OCI-LY1 (cell line): ENCODE measurements at regions not wholly inside any gene's neighbourhood (a gene's known extent, or its start where the extent isn't known, plus 50 kb on each side); places are given as distances from the start of the nearest gene placed in this dataset.

Source experiments
- H2AFZ ChIP-seq: fragments of 200-600 bp; sonication (generic), shearing (Covaris generic); 2 replicates; pipeline ENCODE4 v1.6.0; 2014; ENCODE audit warnings: antibody characterized with exemption, mild to moderate bottlenecking, low read length
- H3F3A ChIP-seq: fragments of 200-600 bp; sonication (generic), shearing (Covaris generic); 2 replicates; pipeline ENCODE4 v1.6.0; 2014; ENCODE audit warnings: mild to moderate bottlenecking, antibody characterized with exemption, low read length, moderate library complexity; ENCODE audit not compliant: insufficient read depth
- H3K27ac ChIP-seq: fragments of 200-600 bp; sonication (generic); 2 replicates; pipeline ENCODE4 v1.5.1; 2014; ENCODE audit warnings: low read length, mixed run types, mild to moderate bottlenecking, low read depth; ENCODE audit not compliant: poor library complexity, severe bottlenecking
- H3K27me3 ChIP-seq: fragments of 200-600 bp; sonication (generic); 2 replicates; pipeline ENCODE4 v1.6.0; 2014; ENCODE audit warnings: antibody characterized with exemption, mild to moderate bottlenecking, low read length, moderate library complexity; ENCODE audit not compliant: insufficient read depth
- H3K36me3 ChIP-seq: fragments of 200-600 bp; sonication (generic); 2 replicates; pipeline ENCODE4 v1.6.1; 2014; ENCODE audit warnings: mild to moderate bottlenecking, antibody characterized with exemption, low read length, moderate library complexity, mixed read lengths; ENCODE audit not compliant: insufficient read depth
- H3K4me1 ChIP-seq: fragments of 200-600 bp; sonication (generic); 2 replicates; pipeline ENCODE4 v1.5.1; 2014; ENCODE audit warnings: mild to moderate bottlenecking, low read length, moderate library complexity; ENCODE audit not compliant: insufficient read depth, severe bottlenecking
- H3K4me2 ChIP-seq: fragments of 200-600 bp; sonication (generic), shearing (Covaris generic); 2 replicates; pipeline ENCODE4 v1.6.1; 2014; ENCODE audit warnings: low read length
- H3K4me3 ChIP-seq: fragments of 200-600 bp; sonication (generic); 2 replicates; pipeline ENCODE4 v1.5.1; 2014; ENCODE audit warnings: low read length, low read depth, mild to moderate bottlenecking, mixed read lengths; ENCODE audit not compliant: poor library complexity, severe bottlenecking
- H3K79me2 ChIP-seq: fragments of 200-600 bp; shearing (Covaris generic); 2 replicates; pipeline ENCODE4 v1.6.1; 2016; ENCODE audit warnings: mixed run types, low read length, mixed read lengths; ENCODE audit not compliant: insufficient read depth
- H3K9ac ChIP-seq: fragments of 200-600 bp; sonication (generic), shearing (Covaris generic); 2 replicates; pipeline ENCODE4 v1.6.1; 2014; ENCODE audit warnings: mild to moderate bottlenecking, low read length, mixed read lengths
- H3K9me2 ChIP-seq: fragments of 200-600 bp; sonication (generic), shearing (Covaris generic); 2 replicates; pipeline ENCODE4 v1.6.1; 2014; ENCODE audit warnings: low read depth, mild to moderate bottlenecking, low read length, mixed read lengths
- H3K9me3 ChIP-seq: fragments of 200-600 bp; shearing (Covaris generic); 2 replicates; pipeline ENCODE4 v1.6.1; 2014; ENCODE audit warnings: low read length, mixed read lengths
- H4K20me1 ChIP-seq: fragments of 200-600 bp; sonication (generic), shearing (Covaris generic); 2 replicates; pipeline ENCODE4 v1.6.0; 2016; ENCODE audit warnings: mild to moderate bottlenecking, low read length; ENCODE audit not compliant: insufficient read depth
- EZH2 ChIP-seq: fragments of 200-600 bp; sonication (generic), shearing (Covaris generic); IDR thresholded peaks from 2 replicates; pipeline ENCODE4 v1.8.0; 2017; ENCODE audit warnings: borderline replicate concordance, mixed run types, mild to moderate bottlenecking, antibody characterized with exemption, low read length, moderate library complexity, mixed read lengths
- TF ChIP-seq, protein P1 (sequence below): fragments of 200-600 bp; sonication (generic), shearing (Covaris generic); IDR thresholded peaks from 2 replicates; pipeline ENCODE4 v1.5.1; 2017; ENCODE audit warnings: mild to moderate bottlenecking, antibody characterized with exemption, low read length, moderate library complexity, mixed read lengths

DNA sequence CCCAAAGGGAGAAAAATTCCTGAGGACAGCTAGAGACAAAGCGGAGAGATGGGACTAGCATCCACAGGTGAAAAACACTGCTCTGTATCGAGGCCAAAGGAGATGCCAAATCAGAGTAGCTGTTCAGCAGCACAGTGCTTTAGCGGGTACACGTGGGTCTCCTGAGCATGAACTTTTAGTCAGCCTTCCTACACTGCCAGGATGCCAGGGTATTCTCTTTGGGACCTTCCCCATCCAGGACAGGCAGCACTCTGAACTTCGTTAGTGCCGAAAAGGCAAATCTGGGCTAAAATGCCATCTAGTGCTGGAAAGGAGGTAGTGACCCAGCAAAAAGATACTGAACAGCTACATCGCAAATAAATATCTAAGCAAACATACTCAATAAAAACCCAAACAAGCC, 64.9 kb downstream of the C6orf58 start:
- no peaks in the 10 kb centered on the region for H3K9me3 ChIP-seq

More for the DNA sequence above, 64.9 kb downstream of the C6orf58 start:
- TF ChIP-seq, protein P1, sequence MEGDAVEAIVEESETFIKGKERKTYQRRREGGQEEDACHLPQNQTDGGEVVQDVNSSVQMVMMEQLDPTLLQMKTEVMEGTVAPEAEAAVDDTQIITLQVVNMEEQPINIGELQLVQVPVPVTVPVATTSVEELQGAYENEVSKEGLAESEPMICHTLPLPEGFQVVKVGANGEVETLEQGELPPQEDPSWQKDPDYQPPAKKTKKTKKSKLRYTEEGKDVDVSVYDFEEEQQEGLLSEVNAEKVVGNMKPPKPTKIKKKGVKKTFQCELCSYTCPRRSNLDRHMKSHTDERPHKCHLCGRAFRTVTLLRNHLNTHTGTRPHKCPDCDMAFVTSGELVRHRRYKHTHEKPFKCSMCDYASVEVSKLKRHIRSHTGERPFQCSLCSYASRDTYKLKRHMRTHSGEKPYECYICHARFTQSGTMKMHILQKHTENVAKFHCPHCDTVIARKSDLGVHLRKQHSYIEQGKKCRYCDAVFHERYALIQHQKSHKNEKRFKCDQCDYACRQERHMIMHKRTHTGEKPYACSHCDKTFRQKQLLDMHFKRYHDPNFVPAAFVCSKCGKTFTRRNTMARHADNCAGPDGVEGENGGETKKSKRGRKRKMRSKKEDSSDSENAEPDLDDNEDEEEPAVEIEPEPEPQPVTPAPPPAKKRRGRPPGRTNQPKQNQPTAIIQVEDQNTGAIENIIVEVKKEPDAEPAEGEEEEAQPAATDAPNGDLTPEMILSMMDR = peak; percentile 55
- TF ChIP-seq EZH2 = no peak
- Histone ChIP-seq H2AFZ (no peak overlapping the region), H3K4me3 (no peak overlapping the region), H3K4me2 (no peak overlapping the region), H3K27me3 (no peaks in the 10 kb centered on the region), H3K9ac (no peak overlapping the region), H3K4me1 (no peaks in the 10 kb centered on the region), H4K20me1 (no peaks in the 10 kb centered on the region), H3K9me2 (no peaks in the 10 kb centered on the region), H3K36me3 (no peaks in the 10 kb centered on the region), H3K27ac (no peak overlapping the region), H3F3A (no peaks in the 10 kb centered on the region), H3K79me2 (no peaks in the 10 kb centered on the region)
